Osteocyte (in vitro differentiated cells): ENCODE measurements at regions not wholly inside any gene's neighbourhood (a gene's known extent, or its start where the extent isn't known, plus 50 kb on each side); places are given as distances from the start of the nearest gene placed in this dataset.

Experiments
- DNase-seq: peaks from one replicate; pipeline ENCODE4 v3.0.0; 2021; ENCODE audit warnings: mixed read lengths; ENCODE audit not compliant: unreplicated experiment; ENCODE audit errors: extremely low spot score
- H3K27ac Mint-ChIP-seq: one replicate; pipeline ENCODE4 v1.8.0; 2021; ENCODE audit warnings: mild to moderate bottlenecking, mixed read lengths; ENCODE audit not compliant: unreplicated experiment
- H3K27me3 Mint-ChIP-seq: one replicate; pipeline ENCODE4 v1.8.0; 2021; ENCODE audit warnings: mixed read lengths; ENCODE audit not compliant: unreplicated experiment
- H3K36me3 Mint-ChIP-seq: one replicate; pipeline ENCODE4 v1.8.0; 2021; ENCODE audit warnings: mixed read lengths; ENCODE audit not compliant: unreplicated experiment
- H3K4me1 Mint-ChIP-seq: one replicate; pipeline ENCODE4 v1.8.0; 2021; ENCODE audit warnings: mixed read lengths; ENCODE audit not compliant: unreplicated experiment
- H3K4me3 Mint-ChIP-seq: one replicate; pipeline ENCODE4 v1.8.0; 2021; ENCODE audit warnings: mild to moderate bottlenecking, moderate library complexity, mixed read lengths; ENCODE audit not compliant: unreplicated experiment
- H3K9me3 Mint-ChIP-seq: one replicate; pipeline ENCODE4 v1.8.0; 2021; ENCODE audit warnings: mixed read lengths; ENCODE audit not compliant: unreplicated experiment
- CTCF ChIP-seq: fragments of 200-600 bp; sonication (generic); IDR thresholded peaks from 2 replicates; pipeline ENCODE4 v1.5.0; 2021; ENCODE audit warnings: antibody characterized with exemption, mild to moderate bottlenecking, moderate library complexity

- Mint-ChIP-seq H3K4me1 (peaks cover 24% of the 10 kb centered on the region), H3K27ac (no peak overlapping the region), H3K27me3 (peaks cover 7% of the 10 kb centered on the region), H3K9me3 (no peaks in the 10 kb centered on the region), H3K36me3 (no peaks in the 10 kb centered on the region), H3K4me3 (no peak overlapping the region)
- TF ChIP-seq CTCF: no peak
- peak; percentile 76 for DNase-seq
Observed at GRCh38 chr22:49427941-49428340, 399.7 kb downstream of the BRD1 start.

GRCh38 chr22:49427341-49427740 lies 400.3 kb downstream of the BRD1 start:
- Mint-ChIP-seq H3K4me1 (peaks cover 24% of the 10 kb centered on the region), H3K27me3 (peaks cover 7% of the 10 kb centered on the region), H3K4me3 (no peak overlapping the region), H3K9me3 (peaks cover 3% of the 10 kb centered on the region), H3K27ac (no peak overlapping the region), H3K36me3 (no peaks in the 10 kb centered on the region)
- no peak for TF ChIP-seq CTCF
- DNase-seq: peak; percentile 75

GRCh38 chr22:49426618-49427266 lies 400.9 kb downstream of the BRD1 start:
- DNase-seq: peak; percentile 64
- no peak for TF ChIP-seq CTCF
- Mint-ChIP-seq H3K27ac (no peak overlapping the region), H3K4me3 (no peak overlapping the region), H3K36me3 (no peaks in the 10 kb centered on the region), H3K27me3 (peaks cover 5% of the 10 kb centered on the region), H3K4me1 (peaks cover 24% of the 10 kb centered on the region), H3K9me3 (peaks cover 3% of the 10 kb centered on the region)

GRCh38 chr22:49426098-49426497 lies 401.6 kb downstream of the BRD1 start:
- no peak overlapping the region for H3K4me3 Mint-ChIP-seq
- peak overlapping the region; percentile 1 for H3K27ac Mint-ChIP-seq
- H3K9me3 Mint-ChIP-seq: peaks cover 6% of the 10 kb centered on the region
- peaks cover 5% of the 10 kb centered on the region for H3K27me3 Mint-ChIP-seq
- DNase-seq: no peak
- TF ChIP-seq CTCF: no peak
- peaks cover 24% of the 10 kb centered on the region for H3K4me1 Mint-ChIP-seq
- H3K36me3 Mint-ChIP-seq: no peaks in the 10 kb centered on the region

- peaks cover 11% of the 10 kb centered on the region for H3K9me3 Mint-ChIP-seq
Observed at GRCh38 chr22:49425356-49425755, 402.3 kb downstream of the BRD1 start.

More at GRCh38 chr22:49425356-49425755, 402.3 kb downstream of the BRD1 start:
- TF ChIP-seq CTCF: no peak
- Mint-ChIP-seq H3K4me1 (peaks cover 24% of the 10 kb centered on the region), H3K27me3 (peaks cover 2% of the 10 kb centered on the region), H3K4me3 (no peak overlapping the region), H3K36me3 (no peaks in the 10 kb centered on the region), H3K27ac (no peak overlapping the region)
- DNase-seq: peak; percentile 65
